CD14-positive monocyte (primary cell): ENCODE measurements at regions not wholly inside any gene's neighbourhood (a gene's known extent, or its start where the extent isn't known, plus 50 kb on each side); places are given as distances from the start of the nearest gene placed in this dataset.

ENCODE experiments used
- DNase-seq, 3 donors: peaks; one replicate each; pipeline ENCODE4 v3.0.0-alpha.2; 2011 to 2022
- H2AFZ ChIP-seq: 2 replicates; pipeline ENCODE4 v1.6.0; 2012; ENCODE audit warnings: mild to moderate bottlenecking, low read depth, low read length, inconsistent platforms; ENCODE audit not compliant: insufficient read depth, poor library complexity, severe bottlenecking
- H3K27ac ChIP-seq, 2 donors: 1 replicate in 1 of 2; 2 replicates in 1 of 2; pipeline ENCODE4 v1.5.1; 2012 to 2013; ENCODE audit warnings: low read length in 2 of 2, control low read depth in 1 of 2, inconsistent platforms in 1 of 2, low read depth in 1 of 2, mild to moderate bottlenecking in 1 of 2
- H3K27me3 ChIP-seq, 2 donors: one replicate each; pipeline versions ENCODE4 v1.6.0 to v1.6.1; 2011 to 2013; ENCODE audit warnings: low read length in 2 of 2; ENCODE audit not compliant: control insufficient read depth in 2 of 2, insufficient read depth in 2 of 2
- H3K36me3 ChIP-seq, 2 donors: replicated peaks in 1 of 2; 1 replicate in 1 of 2; 2 replicates in 1 of 2; pipeline versions ENCODE4 v1.5.1 to v1.6.1; 2012 to 2013; ENCODE audit warnings: low read length in 2 of 2, control low read depth in 1 of 2, inconsistent platforms in 1 of 2, mild to moderate bottlenecking in 1 of 2; ENCODE audit not compliant: insufficient read depth in 2 of 2, control insufficient read depth in 1 of 2
- H3K4me1 ChIP-seq, 2 donors: 1 replicate in 1 of 2; 2 replicates in 1 of 2; pipeline versions ENCODE4 v1.5.1 to v1.6.1; 2012 to 2013; ENCODE audit warnings: low read length in 2 of 2, control low read depth in 1 of 2, inconsistent platforms in 1 of 2, mild to moderate bottlenecking in 1 of 2, moderate library complexity in 1 of 2; ENCODE audit not compliant: insufficient read depth in 2 of 2, control insufficient read depth in 1 of 2
- H3K4me2 ChIP-seq: replicated peaks from 2 replicates; pipeline ENCODE3; 2012; ENCODE audit warnings: low read length, moderate library complexity, mild to moderate bottlenecking; ENCODE audit not compliant: poor library complexity, severe bottlenecking; ENCODE audit errors: extremely low read depth
- H3K4me3 ChIP-seq, 3 experiments: fragments of 200-600 bp in 1 of 3; sonication (generic) in 1 of 3; replicated peaks in 1 of 3; 1 replicate in 2 of 3; 2 replicates in 1 of 3; pipeline ENCODE4 v1.5.1; 2011 to 2013; ENCODE audit warnings: low read length in 3 of 3, mild to moderate bottlenecking in 3 of 3, control low read depth in 2 of 3, low read depth in 2 of 3, inconsistent platforms in 1 of 3, moderate library complexity in 1 of 3
- H3K79me2 ChIP-seq: 2 replicates; pipeline ENCODE4 v1.6.0; 2012; ENCODE audit warnings: mild to moderate bottlenecking, control low read depth, inconsistent platforms, low read length, moderate library complexity; ENCODE audit not compliant: insufficient read depth
- H3K9ac ChIP-seq: 2 replicates; pipeline ENCODE4 v1.6.0; 2017; ENCODE audit warnings: low read length, mild to moderate bottlenecking; ENCODE audit not compliant: insufficient read depth, poor library complexity, severe bottlenecking
- H3K9me3 ChIP-seq, 2 donors: replicated peaks in 1 of 2; 1 replicate in 1 of 2; 2 replicates in 1 of 2; pipeline versions ENCODE4 v1.5.1 to v1.6.1; 2012 to 2013; ENCODE audit warnings: low read length in 2 of 2, control low read depth in 1 of 2; ENCODE audit not compliant: control insufficient read depth in 1 of 2, insufficient read depth in 1 of 2
- H4K20me1 ChIP-seq: 2 replicates; pipeline ENCODE4 v1.6.0; 2012; ENCODE audit warnings: mild to moderate bottlenecking, low read length, control low read depth, moderate library complexity; ENCODE audit not compliant: insufficient read depth
- H3K27ac Mint-ChIP-seq, 7 donors: one replicate each; pipeline ENCODE4 v1.8.0; 2020; ENCODE audit warnings: mild to moderate bottlenecking in 7 of 7, mixed read lengths in 7 of 7, moderate library complexity in 6 of 7, inconsistent platforms in 2 of 7
- H3K27me3 Mint-ChIP-seq, 3 donors: one replicate each; pipeline ENCODE4 v1.8.0; 2021 to 2022; ENCODE audit warnings: low read depth in 3 of 3, mild to moderate bottlenecking in 3 of 3, mixed read lengths in 3 of 3, moderate library complexity in 3 of 3, inconsistent platforms in 1 of 3
- H3K36me3 Mint-ChIP-seq, 2 donors: one replicate each; pipeline ENCODE4 v1.8.0; 2020; ENCODE audit warnings: mixed read lengths in 2 of 2, inconsistent platforms in 1 of 2, mild to moderate bottlenecking in 1 of 2
- H3K4me1 Mint-ChIP-seq: one replicate; pipeline ENCODE4 v1.8.0; 2020; ENCODE audit warnings: mild to moderate bottlenecking, mixed read lengths
- H3K4me3 Mint-ChIP-seq, 2 donors: one replicate each; pipeline ENCODE4 v1.8.0; 2020; ENCODE audit warnings: mild to moderate bottlenecking in 2 of 2, mixed read lengths in 2 of 2, moderate library complexity in 1 of 2
- H3K9me3 Mint-ChIP-seq, 7 donors: one replicate each; pipeline ENCODE4 v1.8.0; 2020 to 2022; ENCODE audit warnings: mixed read lengths in 7 of 7, mild to moderate bottlenecking in 6 of 7, moderate library complexity in 6 of 7, inconsistent platforms in 2 of 7
- CTCF ChIP-seq: fragments of 200-600 bp; IDR thresholded peaks from one replicate; pipeline ENCODE4 v1.8.0; 2022; ENCODE audit warnings: antibody characterized with exemption, mild to moderate bottlenecking
- WGBS: methylation state at CpG from one replicate; pipeline ENCODE4 v1.1.5; 2013; ENCODE audit warnings: missing lambda C conversion rate; ENCODE audit not compliant: insufficient coverage; 5-methylcytosine and 5-hydroxymethylcytosine counted together
- intact Hi-C, 2 donors: fragments of 100-400 bp; cut with micrococcal nuclease; formaldehyde crosslinking; loops; one replicate each; pipeline versions ENCODE4 v1.15.0 to v1.15.1; 2023

- Histone ChIP-seq H3K27me3 (no peaks in the 10 kb centered on the region), H3K27ac (no peak overlapping the region), H3K9ac (no peak overlapping the region), H3K4me3 (no peak overlapping the region), H2AFZ (no peak overlapping the region), H3K79me2 (no peaks in the 10 kb centered on the region), H3K36me3 (no peaks in the 10 kb centered on the region), H3K9me3 (peaks cover 0 to 9% of the 10 kb centered on the region in 2 donors), H4K20me1 (no peaks in the 10 kb centered on the region), H3K4me1 (no peaks in the 10 kb centered on the region), H3K4me2 (no peak overlapping the region)
- DNase-seq, result no peak
- peaks cover 3 to 12% (median 6%) of the 10 kb centered on the region in 7 donors for H3K9me3 Mint-ChIP-seq
- H3K27me3 Mint-ChIP-seq, result no peaks in the 10 kb centered on the region
- H3K4me3 Mint-ChIP-seq, result no peak overlapping the region
- no peaks in the 10 kb centered on the region for H3K36me3 Mint-ChIP-seq
- no peak for TF ChIP-seq CTCF
- H3K4me1 Mint-ChIP-seq, result no peaks in the 10 kb centered on the region
- H3K27ac Mint-ChIP-seq, result no peak overlapping the region
- intact Hi-C loops, result no loop called here
These were observed 167.8 kb downstream of the NUP35 start for GRCh38 chr2:183292028-183292427.

- H3K4me1 ChIP-seq, result no peaks in the 10 kb centered on the region
These were observed 215.1 kb downstream of the NUP35 start for GRCh38 chr2:183339311-183339710.

More at GRCh38 chr2:183339311-183339710, 215.1 kb downstream of the NUP35 start:
- TF ChIP-seq CTCF, result no peak
- Histone ChIP-seq H3K4me3 (no peak overlapping the region), H3K27me3 (no peaks in the 10 kb centered on the region), H3K79me2 (no peaks in the 10 kb centered on the region), H3K9me3 (no peaks in the 10 kb centered on the region), H3K36me3 (no peaks in the 10 kb centered on the region), H2AFZ (no peak overlapping the region), H3K9ac (no peak overlapping the region), H4K20me1 (no peaks in the 10 kb centered on the region), H3K4me2 (no peak overlapping the region), H3K27ac (no peak overlapping the region)
- Mint-ChIP-seq H3K4me1 (no peaks in the 10 kb centered on the region), H3K36me3 (no peaks in the 10 kb centered on the region), H3K4me3 (no peak overlapping the region), H3K9me3 (peaks cover 0 to 5% (median 2%) of the 10 kb centered on the region in 7 donors), H3K27me3 (no peaks in the 10 kb centered on the region), H3K27ac (no peak overlapping the region)
- intact Hi-C loops, result no loop called here
- no CpG with 5 or more reads among the region's 1 CpG for WGBS
- DNase-seq, result no peak
